ENCODE measurements at regions not wholly inside any gene's neighbourhood (a gene's known extent, or its start where the extent isn't known, plus 50 kb on each side); places are given as distances from the start of the nearest gene placed in this dataset.

DNA sequence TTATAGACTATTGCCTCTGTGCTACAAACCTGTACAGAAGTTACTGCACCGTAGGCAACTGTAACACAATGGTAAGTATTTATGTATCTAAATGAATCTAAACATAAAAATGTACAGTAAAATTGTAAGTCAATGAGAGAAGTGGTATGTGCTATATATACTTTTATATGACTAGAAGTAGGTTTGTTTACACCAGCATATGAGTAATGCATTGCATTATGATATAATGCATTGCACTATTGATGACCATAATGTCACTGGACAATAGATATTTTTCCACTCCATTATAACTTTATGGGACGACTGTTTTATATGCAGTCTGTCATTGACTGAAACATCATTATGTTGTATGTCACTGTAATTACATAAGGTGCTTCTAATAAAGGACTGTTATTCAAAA is 340.3 kb upstream of the SNX7 start:
- WGBS, 2 donors (ENCODE audit: low coverage in 1 of 2) = 83 to 92% methylated on average over 2 of the region's 2 CpGs
- H3K4me3 ChIP-seq = no peak overlapping the region
- H3K27ac ChIP-seq = no peak overlapping the region
- peaks cover 0 to 9% (median 0%) of the 10 kb centered on the region in 3 donors for H3K4me1 ChIP-seq
- H3K27me3 ChIP-seq = no peaks in the 10 kb centered on the region
- H3K9me3 ChIP-seq = no peaks in the 10 kb centered on the region
- ATAC-seq = no peak
- TF ChIP-seq POLR2A (IDR thresholded peaks at IDR 0.05) (no peak), EP300 (IDR thresholded peaks at IDR 0.05) (no peak), POLR2AphosphoS5 (IDR thresholded peaks at IDR 0.05) (no peak)
- TF ChIP-seq, protein P1, sequence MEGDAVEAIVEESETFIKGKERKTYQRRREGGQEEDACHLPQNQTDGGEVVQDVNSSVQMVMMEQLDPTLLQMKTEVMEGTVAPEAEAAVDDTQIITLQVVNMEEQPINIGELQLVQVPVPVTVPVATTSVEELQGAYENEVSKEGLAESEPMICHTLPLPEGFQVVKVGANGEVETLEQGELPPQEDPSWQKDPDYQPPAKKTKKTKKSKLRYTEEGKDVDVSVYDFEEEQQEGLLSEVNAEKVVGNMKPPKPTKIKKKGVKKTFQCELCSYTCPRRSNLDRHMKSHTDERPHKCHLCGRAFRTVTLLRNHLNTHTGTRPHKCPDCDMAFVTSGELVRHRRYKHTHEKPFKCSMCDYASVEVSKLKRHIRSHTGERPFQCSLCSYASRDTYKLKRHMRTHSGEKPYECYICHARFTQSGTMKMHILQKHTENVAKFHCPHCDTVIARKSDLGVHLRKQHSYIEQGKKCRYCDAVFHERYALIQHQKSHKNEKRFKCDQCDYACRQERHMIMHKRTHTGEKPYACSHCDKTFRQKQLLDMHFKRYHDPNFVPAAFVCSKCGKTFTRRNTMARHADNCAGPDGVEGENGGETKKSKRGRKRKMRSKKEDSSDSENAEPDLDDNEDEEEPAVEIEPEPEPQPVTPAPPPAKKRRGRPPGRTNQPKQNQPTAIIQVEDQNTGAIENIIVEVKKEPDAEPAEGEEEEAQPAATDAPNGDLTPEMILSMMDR (IDR thresholded peaks at IDR 0.05) = no peak
- no peaks in the 10 kb centered on the region for H3K36me3 ChIP-seq

DNA sequence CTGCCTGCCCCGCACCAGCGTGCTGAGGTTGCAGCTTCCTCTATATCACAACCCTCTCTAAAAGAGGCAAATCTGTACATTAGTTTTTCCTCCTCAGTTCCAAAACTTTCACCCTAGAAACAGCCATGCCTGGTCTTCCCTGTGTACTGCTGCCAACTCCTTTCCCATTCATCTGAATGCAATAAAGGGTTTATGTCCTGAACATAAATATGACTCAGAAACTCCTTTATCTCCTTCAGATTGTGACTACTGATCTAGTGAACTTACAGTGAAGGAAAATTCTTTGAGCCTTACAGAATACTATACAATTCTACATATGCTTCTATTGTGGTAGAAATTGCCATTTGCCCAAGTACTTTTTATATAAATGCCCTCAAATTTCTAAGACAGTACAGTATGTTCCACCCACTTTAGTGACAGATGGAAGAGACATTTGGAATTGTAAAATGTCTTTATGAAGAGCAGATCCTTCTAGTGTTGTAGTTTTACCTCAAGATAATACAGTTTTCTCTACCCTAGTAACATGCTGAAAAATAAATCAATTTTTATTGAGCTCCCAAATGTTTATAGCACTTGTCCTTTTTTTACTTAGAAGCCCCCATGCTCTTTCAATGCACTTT is 345.1 kb upstream of the SNX7 start:
- no peak overlapping the region for H3K4me3 ChIP-seq
- H3K9me3 ChIP-seq = no peaks in the 10 kb centered on the region
- no peak overlapping the region for H3K27ac ChIP-seq
- H3K4me1 ChIP-seq = no peaks in the 10 kb centered on the region
- no peaks in the 10 kb centered on the region for H3K27me3 ChIP-seq
- TF ChIP-seq POLR2AphosphoS5 (IDR thresholded peaks at IDR 0.05) (no peak), EP300 (IDR thresholded peaks at IDR 0.05) (no peak), POLR2A (IDR thresholded peaks at IDR 0.05) (no peak)
- TF ChIP-seq, protein P1 (IDR thresholded peaks at IDR 0.05) = no peak
- no peaks in the 10 kb centered on the region for H3K36me3 ChIP-seq
- ATAC-seq = no peak
- 63 to 100% methylated on average over 2 of the region's 2 CpGs for WGBS, 2 donors (ENCODE audit: low coverage in 1 of 2)

DNA sequence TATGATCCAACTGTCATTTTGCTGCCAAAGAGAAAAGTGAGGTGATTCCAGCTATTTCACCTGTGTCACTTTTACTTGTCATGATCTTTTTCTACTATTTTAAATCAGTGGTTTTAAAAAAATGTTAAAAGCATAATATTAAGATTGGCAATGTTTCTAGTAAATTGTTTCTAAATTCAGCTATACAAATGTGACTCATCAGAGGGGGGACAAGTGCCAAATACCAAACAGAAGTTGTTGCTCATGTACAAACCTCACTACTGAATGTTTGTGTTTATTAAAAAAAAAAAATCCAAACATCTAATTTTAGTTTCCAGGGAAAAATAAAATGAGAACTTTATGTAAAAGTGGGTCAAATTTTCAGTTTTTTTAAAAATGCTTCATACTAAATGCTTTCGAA is 346.2 kb upstream of the SNX7 start:
- no peak for ATAC-seq
- H3K4me1 ChIP-seq = no peaks in the 10 kb centered on the region
- no peak overlapping the region for H3K4me3 ChIP-seq
- TF ChIP-seq, protein P1 (IDR thresholded peaks at IDR 0.05) = no peak
- TF ChIP-seq POLR2A (IDR thresholded peaks at IDR 0.05) = no peak
- no peak for TF ChIP-seq EP300 (IDR thresholded peaks at IDR 0.05)
- no peak for TF ChIP-seq POLR2AphosphoS5 (IDR thresholded peaks at IDR 0.05)
- no peak overlapping the region for H3K27ac ChIP-seq
- H3K27me3 ChIP-seq = no peaks in the 10 kb centered on the region
- no peaks in the 10 kb centered on the region for H3K9me3 ChIP-seq
- H3K36me3 ChIP-seq = no peaks in the 10 kb centered on the region
- WGBS, 2 donors (ENCODE audit: low coverage in 1 of 2) = 40 to 58% methylated on average over 1 of the region's 1 CpG

DNA sequence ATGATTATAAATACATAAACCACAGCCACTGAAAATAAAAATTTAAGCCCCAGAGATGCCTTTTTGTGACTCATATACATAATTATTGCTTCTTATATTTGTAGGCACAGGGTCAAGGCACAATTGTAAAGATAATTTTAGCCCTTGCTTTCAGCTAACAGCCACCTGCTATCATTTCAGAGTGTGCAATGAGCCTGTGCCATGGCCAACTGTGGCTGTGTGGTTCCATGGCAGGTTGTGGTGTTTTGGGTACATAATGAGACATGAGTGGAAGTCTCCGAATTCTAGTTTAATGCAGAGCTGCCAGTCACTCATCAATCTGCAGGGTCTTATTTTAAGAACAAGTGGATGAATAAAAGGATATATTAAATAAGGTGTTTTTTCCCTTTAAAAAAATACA is 346.9 kb upstream of the SNX7 start:
- 83 to 100% methylated on average over 1 of the region's 1 CpG for WGBS, 2 donors (ENCODE audit: low coverage in 1 of 2)
- no peak overlapping the region for H3K4me3 ChIP-seq
- H3K9me3 ChIP-seq = no peaks in the 10 kb centered on the region
- no peak overlapping the region for H3K27ac ChIP-seq
- no peaks in the 10 kb centered on the region for H3K27me3 ChIP-seq
- TF ChIP-seq EP300 (IDR thresholded peaks at IDR 0.05) (no peak), POLR2A (IDR thresholded peaks at IDR 0.05) (no peak), POLR2AphosphoS5 (IDR thresholded peaks at IDR 0.05) (no peak)
- TF ChIP-seq, protein P1 (IDR thresholded peaks at IDR 0.05) = no peak
- no peak for ATAC-seq
- no peaks in the 10 kb centered on the region for H3K36me3 ChIP-seq
- H3K4me1 ChIP-seq = no peaks in the 10 kb centered on the region

DNA sequence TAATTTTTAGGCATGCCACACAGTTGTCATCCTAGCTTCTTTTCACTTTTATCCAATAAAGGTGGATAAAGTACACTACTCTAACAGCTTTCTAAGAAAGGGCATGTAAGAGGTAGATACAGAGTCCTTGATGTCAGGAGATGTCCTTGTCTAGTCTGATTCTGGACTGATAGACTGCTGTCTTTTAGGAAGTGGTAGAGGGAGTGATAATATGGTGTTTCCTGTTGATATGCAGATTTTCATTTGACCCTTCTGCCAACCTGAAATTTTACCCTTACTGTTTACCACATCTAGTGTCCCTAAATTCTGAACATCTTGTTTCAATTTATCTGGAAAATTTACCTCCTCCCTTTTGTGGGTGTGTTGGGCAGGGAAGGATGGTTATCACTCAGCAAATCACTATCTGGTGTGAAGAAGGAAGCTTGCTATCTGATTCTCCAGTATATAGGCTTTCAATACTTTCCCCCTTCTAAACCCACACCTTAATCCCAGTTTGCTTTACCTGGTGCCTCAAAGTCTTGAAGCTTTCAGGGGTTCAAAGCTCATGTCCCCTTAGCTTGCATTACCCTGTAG is 354.9 kb upstream of the SNX7 start:
- Histone ChIP-seq H3K36me3 (no peaks in the 10 kb centered on the region), H3K27me3 (peaks cover 3% of the 10 kb centered on the region), H3K27ac (no peak overlapping the region), H3K4me3 (no peak overlapping the region), H3K4me1 (no peaks in the 10 kb centered on the region), H3K9me3 (no peaks in the 10 kb centered on the region)
- ATAC-seq = no peak
- TF ChIP-seq, protein P1 (IDR thresholded peaks at IDR 0.05) = no peak
- no peak for TF ChIP-seq POLR2A (IDR thresholded peaks at IDR 0.05)
- TF ChIP-seq POLR2AphosphoS5 (IDR thresholded peaks at IDR 0.05) = no peak
- TF ChIP-seq EP300 (IDR thresholded peaks at IDR 0.05) = no peak
